ENCODE measurements at regions not wholly inside any gene's neighbourhood (a gene's known extent, or its start where the extent isn't known, plus 50 kb on each side); places are given as distances from the start of the nearest gene placed in this dataset.
A peak's percentile ranks its signal among the peaks of the same experiment; 100 is the strongest.
"Not testable (repeated sequence)": the region's sequence is repeated elsewhere in the genome, so short reads cannot be mapped to it uniquely, and the experiment has no call there.

DNA sequence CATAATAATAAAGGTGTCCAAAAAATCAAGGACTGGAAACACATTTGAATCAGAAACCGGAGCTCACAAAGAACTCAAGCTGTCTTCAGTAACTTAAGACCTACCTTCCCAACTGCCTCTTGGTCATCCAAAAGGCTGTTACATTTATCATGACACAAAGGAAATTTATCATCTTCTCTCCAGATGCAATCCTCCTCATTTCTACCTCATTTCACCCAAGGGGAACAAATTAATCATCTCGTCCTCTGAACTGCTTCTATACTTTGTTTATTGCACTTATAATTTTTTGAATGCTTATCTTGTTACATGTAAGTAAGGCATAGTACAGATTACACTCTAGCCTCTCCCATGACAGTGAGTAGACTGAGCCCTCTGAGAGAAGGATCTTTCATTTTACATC, 105.1 kb upstream of the RGPD4 start:
- DNase-seq (ENCODE audit: low spot score): no peak

GRCh38 chr2:107725824-107726223, 100.9 kb upstream of the RGPD4 start:
- DNase-seq (ENCODE audit: low spot score): not testable (repeated sequence)

- no peak for DNase-seq (ENCODE audit: low spot score)
These were observed 99.4 kb upstream of the RGPD4 start for GRCh38 chr2:107727318-107727717.

GRCh38 chr2:107728586-107728985, 98.1 kb upstream of the RGPD4 start:
- DNase-seq (ENCODE audit: low spot score): peak; percentile 81

GRCh38 chr2:107729440-107729839, 97.3 kb upstream of the RGPD4 start:
- DNase-seq (ENCODE audit: low spot score): no peak

GRCh38 chr2:107730898-107731297, 95.8 kb upstream of the RGPD4 start:
- DNase-seq (ENCODE audit: low spot score): peak; percentile 66

GRCh38 chr2:107731435-107731834, 95.3 kb upstream of the RGPD4 start:
- no peak for DNase-seq (ENCODE audit: low spot score)

DNA sequence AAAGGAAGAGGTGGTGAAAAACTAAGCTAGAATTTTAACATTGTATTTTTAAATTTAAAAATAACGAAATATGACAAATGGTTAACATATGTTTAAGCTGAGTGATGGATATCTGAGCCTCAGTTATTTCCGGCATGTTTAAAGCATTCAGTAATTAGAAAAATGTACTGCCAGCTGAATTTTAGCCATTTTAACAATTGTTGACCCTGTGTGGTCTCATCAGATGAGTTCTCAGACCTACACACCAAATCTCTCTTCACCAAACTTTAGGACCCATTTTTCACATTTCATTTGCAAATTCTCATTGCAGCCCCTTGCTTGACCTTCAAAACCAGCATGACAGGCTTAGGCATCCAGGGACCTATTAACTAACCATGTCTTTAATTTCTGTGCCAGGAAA, 91.5 kb upstream of the RGPD4 start:
- no peak for DNase-seq (ENCODE audit: low spot score)

GRCh38 chr2:107737756-107738155, 88.9 kb upstream of the RGPD4 start:
- no peak for DNase-seq (ENCODE audit: low spot score)

GRCh38 chr2:107738266-107738665, 88.4 kb upstream of the RGPD4 start:
- no peak for DNase-seq (ENCODE audit: low spot score)

DNA sequence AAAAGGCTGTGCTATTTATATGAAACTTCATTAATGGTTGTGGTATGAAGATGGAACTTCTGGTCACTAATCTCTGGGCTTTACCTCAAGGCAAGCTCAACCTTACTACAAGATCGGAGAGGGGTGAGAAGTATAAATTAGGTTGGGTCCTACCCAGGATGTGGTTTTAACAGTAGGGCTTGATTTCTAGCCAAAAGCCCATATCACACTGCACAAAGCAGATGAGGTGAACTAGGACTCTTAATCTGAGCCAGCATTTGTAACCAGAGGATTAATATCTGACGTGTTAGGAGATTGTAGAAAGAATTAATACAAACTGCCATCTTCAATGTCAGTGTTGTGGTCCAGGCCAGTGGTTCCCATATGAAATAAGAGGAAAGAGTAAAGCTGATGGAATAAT, 86.4 kb upstream of the RGPD4 start:
- no peak for DNase-seq (ENCODE audit: low spot score)

- DNase-seq (ENCODE audit: low spot score): no peak
These were observed 84.1 kb upstream of the RGPD4 start for GRCh38 chr2:107742460-107743027.

DNA sequence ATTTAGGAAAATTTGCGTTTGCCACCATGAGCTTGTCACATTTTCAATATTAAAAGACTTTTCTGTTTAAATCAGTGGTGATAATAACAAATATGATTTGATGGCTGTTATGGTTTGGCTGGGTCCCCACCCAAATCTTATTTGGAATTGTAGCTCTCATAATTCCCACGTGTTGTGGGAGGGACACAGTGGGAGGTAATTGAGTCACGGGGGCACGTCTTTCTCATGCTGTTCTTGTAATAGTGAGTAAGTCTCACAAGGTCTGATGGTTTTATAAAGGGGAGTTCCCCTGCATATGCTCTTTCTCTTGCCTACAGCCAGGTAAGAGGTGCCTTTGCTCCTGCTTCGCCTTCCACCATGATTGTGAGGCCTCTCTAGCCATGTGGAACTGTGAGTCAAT, 83.4 kb upstream of the RGPD4 start:
- peak; percentile 23 for DNase-seq (ENCODE audit: low spot score)

DNA sequence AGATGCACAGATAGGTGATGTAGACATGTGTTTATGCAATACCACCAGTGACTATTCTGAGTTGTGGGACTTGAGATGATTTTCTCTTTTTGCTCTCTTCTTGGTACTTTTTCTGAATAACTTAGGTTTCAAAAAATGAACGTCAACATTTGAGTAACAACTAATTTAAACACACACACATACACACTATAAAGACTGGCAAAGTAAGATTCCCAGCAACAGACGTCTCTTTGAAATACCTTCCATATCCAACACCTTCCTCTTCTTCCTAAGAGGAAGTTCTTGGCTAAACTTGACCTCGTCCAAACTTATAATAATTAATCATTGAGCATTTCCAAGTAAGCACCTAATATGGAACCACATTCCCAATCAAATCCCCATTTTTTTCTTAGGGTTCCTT, 81.6 kb upstream of the RGPD4 start:
- DNase-seq (ENCODE audit: low spot score): no peak

DNA sequence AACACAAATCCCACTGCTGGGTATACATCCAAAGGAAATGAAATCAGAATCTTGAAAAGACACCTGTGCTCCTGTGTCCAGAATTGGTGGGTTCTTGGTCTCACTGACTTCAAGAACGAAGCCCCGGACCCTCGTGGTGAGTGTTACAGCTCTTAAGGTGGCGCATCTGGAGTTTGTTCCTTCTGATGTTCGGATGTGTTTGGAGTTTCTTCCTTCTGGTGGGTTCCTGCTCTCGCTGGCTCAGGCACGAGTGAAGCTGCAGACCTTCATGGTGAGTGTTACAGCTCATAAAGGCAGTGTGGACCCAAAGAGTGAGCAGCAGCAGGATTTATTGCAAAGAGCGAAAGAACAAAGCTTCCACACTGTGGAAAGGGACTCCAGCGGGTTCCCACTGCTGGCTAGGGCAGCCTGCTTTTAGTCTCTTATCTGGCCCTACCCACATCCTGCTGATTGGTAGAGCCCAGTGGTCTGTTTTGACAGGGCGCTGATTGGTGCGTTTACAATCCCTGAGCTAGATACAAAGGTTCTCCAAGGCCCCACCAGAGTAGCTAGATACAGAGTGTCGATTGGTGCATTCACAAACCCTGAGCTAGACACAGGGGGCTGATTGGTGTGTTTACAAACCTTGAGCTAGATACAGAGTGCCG, 80.0 kb upstream of the RGPD4 start:
- DNase-seq (ENCODE audit: low spot score): not testable (repeated sequence)

GRCh38 chr2:107747199-107747963, 79.3 kb upstream of the RGPD4 start:
- DNase-seq (ENCODE audit: low spot score): not testable (repeated sequence)

DNA sequence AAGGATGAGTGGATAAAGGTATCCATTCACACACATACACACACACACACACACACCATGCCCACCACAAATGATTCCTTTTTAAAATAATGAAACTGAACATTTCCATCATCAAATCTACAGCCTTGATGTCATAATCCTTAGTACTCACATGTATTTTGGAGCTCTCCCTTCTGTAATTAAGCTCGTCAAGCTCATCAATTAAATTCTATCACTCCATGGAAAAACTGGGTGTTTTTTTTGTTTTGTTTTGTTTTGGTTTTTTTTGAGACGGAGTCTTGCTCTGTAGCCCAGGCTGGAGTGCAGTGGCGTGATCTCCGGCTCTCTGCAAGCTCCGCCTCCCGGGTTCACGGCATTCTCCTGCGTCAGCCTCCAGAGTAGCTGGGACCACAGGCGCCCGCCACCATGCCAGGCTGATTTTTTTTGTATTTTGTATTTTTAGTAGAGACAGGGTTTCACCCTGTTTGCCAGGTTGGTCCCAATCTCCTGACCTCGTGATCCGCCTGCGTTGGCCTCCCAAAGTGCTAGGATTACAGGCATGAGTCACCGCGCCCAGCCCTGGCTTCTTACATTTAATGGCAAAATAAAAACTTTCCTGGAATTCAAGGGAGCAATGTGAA, 78.6 kb upstream of the RGPD4 start:
- DNase-seq (ENCODE audit: low spot score): no peak

DNA sequence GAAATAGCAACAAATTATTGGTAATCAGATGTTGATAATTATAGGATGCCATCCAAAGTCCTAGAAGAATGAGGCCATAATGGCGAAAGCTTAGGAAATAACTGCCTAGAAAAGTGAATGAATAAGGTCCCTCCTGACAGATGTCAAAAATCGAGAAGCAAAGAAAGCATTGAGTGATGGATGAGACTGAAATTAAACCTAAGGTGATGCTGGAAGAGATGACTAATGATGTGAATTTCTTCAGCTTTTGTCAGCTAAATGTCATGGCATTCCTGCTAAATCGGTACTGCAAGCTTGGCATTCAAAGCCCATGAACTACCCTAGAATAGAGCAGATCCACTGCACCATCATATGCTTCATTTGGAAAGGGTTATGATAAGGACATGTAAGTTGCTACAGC, 74.8 kb upstream of the RGPD4 start:
- no peak for DNase-seq (ENCODE audit: low spot score)

DNA sequence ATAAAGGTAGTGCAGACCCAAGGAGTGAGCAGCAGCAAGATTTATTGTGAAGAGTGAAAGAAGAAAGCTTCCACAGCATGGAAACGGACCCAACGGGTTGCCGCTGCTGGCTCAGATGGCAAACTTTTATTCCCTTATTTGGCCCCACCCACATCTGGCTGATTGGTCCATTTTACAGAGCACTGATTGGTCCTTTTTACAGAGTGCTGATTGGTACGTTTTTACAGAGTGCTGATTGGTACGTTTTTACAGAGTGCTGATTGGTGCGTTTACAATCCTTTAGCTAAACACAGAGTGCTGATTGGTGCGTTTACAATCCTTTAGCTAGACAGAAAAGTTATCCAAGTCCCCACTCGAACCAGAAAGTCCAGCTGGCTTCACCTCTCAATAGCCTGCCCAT, 72.9 kb upstream of the RGPD4 start:
- not testable (repeated sequence) for DNase-seq (ENCODE audit: low spot score)

- no peak for DNase-seq (ENCODE audit: low spot score)
These were observed 69.5 kb upstream of the RGPD4 start for GRCh38 chr2:107757223-107757622.

GRCh38 chr2:107760620-107761364, 65.9 kb upstream of the RGPD4 start:
- DNase-seq (ENCODE audit: low spot score): no peak

- no peak for DNase-seq (ENCODE audit: low spot score)
These were observed 54.3 kb upstream of the RGPD4 start for GRCh38 chr2:107772353-107772752.

Measured in kidney tubule cell (primary cell).